IPS-18a (cell line): ENCODE measurements at regions not wholly inside any gene's neighbourhood (a gene's known extent, or its start where the extent isn't known, plus 50 kb on each side); places are given as distances from the start of the nearest gene placed in this dataset.

Source experiments
- H3K27ac ChIP-seq: one replicate; pipeline ENCODE4 v1.5.1; 2013; ENCODE audit warnings: low read length
- H3K27me3 ChIP-seq: one replicate; pipeline ENCODE4 v1.6.1; 2013; ENCODE audit warnings: mild to moderate bottlenecking, low read length; ENCODE audit not compliant: control insufficient read depth, insufficient read depth
- H3K36me3 ChIP-seq: one replicate; pipeline ENCODE4 v1.6.1; 2013; ENCODE audit warnings: low read depth, low read length; ENCODE audit not compliant: control insufficient read depth
- H3K4me1 ChIP-seq: one replicate; pipeline ENCODE4 v1.6.1; 2013; ENCODE audit warnings: low read depth, low read length; ENCODE audit not compliant: control insufficient read depth
- H3K4me3 ChIP-seq: one replicate; pipeline ENCODE4 v1.5.1; 2013; ENCODE audit warnings: low read length
- H3K9ac ChIP-seq: one replicate; pipeline ENCODE4 v1.6.1; 2013; ENCODE audit warnings: mild to moderate bottlenecking, low read length, moderate library complexity
- H3K9me3 ChIP-seq: one replicate; pipeline ENCODE4 v1.6.1; 2013; ENCODE audit warnings: low read depth, low read length; ENCODE audit not compliant: control insufficient read depth

DNA sequence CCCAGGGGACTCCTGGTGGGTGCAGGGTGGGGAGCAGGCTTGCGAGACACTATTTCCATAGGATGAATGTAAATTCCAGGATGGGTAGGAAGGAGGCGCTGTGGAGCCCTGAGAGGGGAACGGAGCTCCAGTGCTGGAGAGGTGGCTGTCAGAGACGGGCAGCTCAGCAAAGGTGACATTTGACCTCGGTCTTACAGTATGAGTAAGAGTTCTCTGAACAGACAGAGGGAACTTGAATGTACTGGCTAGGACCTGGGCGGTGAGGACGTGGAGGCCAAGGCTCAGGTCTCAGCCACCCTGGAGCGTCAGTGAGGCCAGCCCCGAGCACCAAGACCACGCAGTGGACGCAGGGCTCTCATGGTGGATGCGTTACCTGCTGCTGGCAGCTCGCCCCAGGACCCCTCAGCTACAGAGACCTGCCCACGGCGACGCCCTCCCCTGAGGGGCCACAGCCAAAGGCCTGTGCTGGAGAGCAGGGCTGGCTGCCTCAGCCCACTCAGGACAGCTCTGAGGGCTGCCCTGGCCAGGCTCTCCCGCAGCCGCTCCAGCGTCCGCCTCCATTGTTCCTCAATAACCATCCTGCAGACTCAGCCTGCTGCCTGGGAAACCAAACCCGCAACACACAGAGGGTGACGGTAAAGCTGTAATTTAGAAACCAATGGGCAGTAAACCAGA lies 65.9 kb upstream of the TNRC6C start:
- no peak overlapping the region for H3K4me3 ChIP-seq
- peaks cover 4% of the 10 kb centered on the region for H3K4me1 ChIP-seq
- no peaks in the 10 kb centered on the region for H3K36me3 ChIP-seq
- H3K9ac ChIP-seq, result no peak overlapping the region
- H3K27me3 ChIP-seq, result peaks cover 20% of the 10 kb centered on the region
- H3K27ac ChIP-seq, result no peak overlapping the region
- H3K9me3 ChIP-seq, result no peaks in the 10 kb centered on the region

DNA sequence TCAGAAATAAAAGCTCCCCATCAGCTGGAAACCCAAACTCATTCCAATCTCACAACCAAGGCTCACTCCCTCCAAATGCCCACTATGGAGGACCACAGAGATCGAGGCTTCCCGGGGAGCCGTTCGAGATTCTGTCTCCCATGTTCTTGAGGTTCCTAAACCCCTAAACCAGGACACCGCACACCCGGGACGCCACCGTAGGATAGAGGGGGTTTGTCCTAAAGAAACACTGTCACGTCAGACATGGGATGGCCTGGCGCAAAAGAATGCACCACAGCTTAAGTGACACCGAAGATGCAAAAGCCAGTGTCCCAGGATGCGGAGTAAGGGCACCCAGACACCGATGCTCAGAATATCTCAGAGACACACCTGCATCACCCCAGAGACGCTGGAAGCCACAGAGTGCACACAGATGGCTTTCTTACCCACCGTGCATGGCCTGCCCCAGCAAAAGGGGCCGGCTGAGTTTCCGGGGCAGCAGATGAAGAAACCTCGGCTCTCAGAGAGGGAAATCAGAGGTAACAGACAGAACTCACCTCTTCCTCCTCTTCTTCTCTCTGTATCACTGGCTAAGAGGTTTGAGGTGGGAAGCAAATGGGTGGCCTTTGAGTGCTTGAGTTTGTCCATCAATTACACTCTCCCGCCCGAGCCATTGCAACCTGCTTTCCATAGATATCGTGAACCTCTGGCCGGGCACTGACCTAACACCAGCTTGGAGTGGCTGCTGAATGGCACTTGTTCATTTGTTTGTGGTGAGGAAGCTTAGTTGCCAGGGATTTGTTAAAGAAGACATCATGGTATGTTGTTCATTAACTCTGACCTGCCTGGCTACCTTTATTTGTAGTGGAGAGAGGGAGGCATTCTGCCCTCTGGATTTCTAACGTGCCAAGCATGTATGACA lies 65.1 kb upstream of the TNRC6C start:
- no peak overlapping the region for H3K27ac ChIP-seq
- H3K4me3 ChIP-seq, result no peak overlapping the region
- H3K9ac ChIP-seq, result no peak overlapping the region
- H3K9me3 ChIP-seq, result no peaks in the 10 kb centered on the region
- H3K27me3 ChIP-seq, result peaks cover 12% of the 10 kb centered on the region
- peaks cover 4% of the 10 kb centered on the region for H3K4me1 ChIP-seq
- no peaks in the 10 kb centered on the region for H3K36me3 ChIP-seq

DNA sequence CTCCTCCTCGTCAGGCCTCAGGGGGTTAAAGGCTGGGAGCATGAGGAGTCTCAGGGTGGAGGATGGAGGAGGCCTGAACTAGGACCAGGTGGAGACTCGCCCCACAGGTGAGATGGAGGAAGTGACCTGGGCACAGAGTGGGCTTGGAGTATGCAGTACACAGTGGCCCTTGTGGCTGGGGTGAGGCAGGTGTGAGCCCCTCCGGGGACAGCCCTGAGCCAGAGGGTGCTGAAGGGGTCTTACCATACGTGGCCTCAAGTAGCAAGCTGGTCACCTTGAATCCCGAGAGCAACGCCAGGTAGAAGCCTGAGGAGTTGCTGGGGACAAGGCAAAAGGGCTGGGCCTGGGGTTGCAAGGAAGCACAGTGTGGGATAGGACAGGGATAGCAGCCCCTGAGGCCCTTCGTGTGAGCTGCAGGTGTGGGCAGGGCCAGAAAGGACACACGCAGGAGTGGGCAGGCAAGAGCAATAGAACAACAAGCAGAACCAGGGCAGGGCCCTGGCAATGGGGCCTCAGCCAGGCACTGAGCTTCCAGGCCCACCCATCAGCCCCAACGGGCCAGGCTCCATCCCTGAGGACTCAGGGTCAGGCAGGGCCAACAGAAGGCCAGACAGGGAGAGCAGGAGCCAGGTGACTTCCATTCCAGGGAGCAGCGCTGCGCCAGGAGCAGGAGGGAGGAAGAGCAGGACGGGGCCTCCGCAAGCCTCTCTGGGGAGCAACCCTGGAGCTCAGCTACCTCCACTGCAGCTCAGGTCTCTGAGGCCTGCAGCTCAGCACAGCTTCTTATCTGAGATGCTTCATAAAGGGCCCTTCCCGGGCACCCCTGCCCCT lies 64.2 kb upstream of the TNRC6C start:
- Histone ChIP-seq H3K9ac (no peak overlapping the region), H3K4me1 (peaks cover 4% of the 10 kb centered on the region), H3K36me3 (no peaks in the 10 kb centered on the region), H3K27ac (no peak overlapping the region), H3K4me3 (no peak overlapping the region), H3K9me3 (no peaks in the 10 kb centered on the region), H3K27me3 (peaks cover 3% of the 10 kb centered on the region)

DNA sequence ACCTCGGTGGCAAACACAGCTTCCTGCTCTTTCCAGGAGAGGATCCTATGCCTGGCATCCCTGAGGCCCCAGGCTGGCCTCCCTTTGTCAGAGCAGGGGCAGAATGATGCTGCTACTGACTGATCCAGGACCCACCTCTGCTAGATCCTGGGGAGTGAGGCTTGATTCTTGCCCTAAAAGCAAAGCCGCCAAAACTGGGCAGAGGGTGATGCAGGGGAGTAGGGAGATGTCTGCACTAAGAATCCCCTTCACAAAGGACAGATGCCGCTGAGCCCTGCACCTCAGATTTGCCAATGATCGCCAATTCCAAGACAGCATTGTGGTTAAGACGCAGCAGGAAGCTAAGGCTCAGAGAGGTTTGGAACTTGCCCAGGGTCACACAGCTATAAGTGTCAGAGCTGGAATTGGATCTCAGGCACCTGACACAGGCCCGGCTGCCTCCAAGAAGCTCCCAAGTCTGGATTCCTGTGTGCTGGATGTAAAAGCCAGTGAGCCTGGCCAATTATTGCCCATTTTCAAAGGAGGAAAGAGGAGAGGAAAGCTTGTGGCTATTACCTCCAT lies 60.7 kb upstream of the TNRC6C start:
- H3K9me3 ChIP-seq, result no peaks in the 10 kb centered on the region

DNA sequence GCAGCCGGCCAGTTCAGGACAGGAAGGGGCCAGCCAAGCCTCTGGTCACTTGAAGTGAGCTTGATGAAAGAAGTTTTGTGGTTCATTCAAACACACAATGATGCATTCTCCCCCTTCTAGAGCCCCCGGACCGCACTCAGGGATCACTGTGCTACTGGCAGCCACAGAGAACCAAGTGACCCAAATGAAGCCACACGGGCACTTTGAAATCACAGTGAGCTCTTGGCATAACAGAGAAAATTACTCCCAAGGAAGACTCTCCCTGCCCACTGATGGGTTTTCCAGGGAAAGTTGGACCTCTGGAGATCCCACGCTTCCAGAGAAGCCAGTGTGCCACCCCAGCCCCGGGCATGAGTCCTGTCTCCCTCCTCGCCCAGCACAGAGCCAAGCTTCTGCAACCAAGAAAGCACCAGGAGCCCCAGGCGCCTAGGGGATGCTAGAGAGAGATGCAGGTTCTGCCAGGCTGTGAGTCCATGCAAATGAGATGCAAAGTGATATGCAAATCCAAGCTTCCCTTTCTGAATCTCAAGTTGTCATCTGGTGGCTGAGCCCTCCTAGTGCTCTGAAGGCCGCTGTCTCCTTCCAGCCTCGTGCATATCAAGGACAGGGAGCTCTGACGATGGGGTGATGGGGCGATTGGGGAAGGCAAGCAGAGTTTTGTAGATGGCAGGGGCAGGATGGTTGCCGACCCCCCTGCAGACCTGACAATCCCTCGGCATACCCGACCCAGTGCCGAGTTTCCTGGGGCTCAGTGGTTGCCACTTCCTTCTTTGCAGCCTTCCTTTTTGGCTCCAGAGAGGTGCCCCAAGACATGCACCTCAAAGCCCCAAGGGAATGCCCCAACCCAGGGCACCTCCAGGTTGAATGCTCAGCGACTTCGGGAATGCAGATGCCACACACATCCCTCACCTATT lies 59.7 kb upstream of the TNRC6C start:
- Histone ChIP-seq H3K27me3 (no peaks in the 10 kb centered on the region), H3K27ac (no peak overlapping the region), H3K4me1 (no peaks in the 10 kb centered on the region), H3K4me3 (no peak overlapping the region), H3K9ac (no peak overlapping the region), H3K36me3 (no peaks in the 10 kb centered on the region), H3K9me3 (no peaks in the 10 kb centered on the region)

More for the DNA sequence above, 60.7 kb upstream of the TNRC6C start:
- H3K9ac ChIP-seq, result no peak overlapping the region
- no peak overlapping the region for H3K4me3 ChIP-seq
- H3K27ac ChIP-seq, result no peak overlapping the region
- no peaks in the 10 kb centered on the region for H3K4me1 ChIP-seq
- no peaks in the 10 kb centered on the region for H3K27me3 ChIP-seq
- H3K36me3 ChIP-seq, result no peaks in the 10 kb centered on the region

DNA sequence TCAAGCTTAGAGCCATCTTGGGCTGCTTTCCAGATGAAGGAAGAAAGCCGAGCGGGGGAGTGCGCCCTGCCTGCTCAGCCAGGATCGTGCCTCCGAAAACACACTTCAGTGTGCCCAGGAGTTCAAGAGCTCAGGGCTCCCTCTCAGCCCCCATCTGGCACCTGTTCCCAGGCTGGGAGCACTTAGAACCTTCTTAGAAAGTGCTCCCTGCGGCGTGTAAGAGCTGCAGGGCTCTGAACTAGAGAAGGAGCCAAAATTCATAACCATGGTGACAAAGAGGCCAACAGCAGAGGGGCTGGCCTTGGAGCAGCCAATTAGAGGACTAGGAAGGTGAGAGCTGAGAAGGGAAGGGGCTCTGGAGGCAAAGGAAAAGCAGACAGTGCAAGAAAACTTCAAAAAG lies 59.0 kb upstream of the TNRC6C start:
- no peaks in the 10 kb centered on the region for H3K36me3 ChIP-seq
- H3K27ac ChIP-seq, result no peak overlapping the region
- no peak overlapping the region for H3K9ac ChIP-seq
- H3K9me3 ChIP-seq, result no peaks in the 10 kb centered on the region
- no peak overlapping the region for H3K4me3 ChIP-seq
- H3K27me3 ChIP-seq, result no peaks in the 10 kb centered on the region
- no peaks in the 10 kb centered on the region for H3K4me1 ChIP-seq

DNA sequence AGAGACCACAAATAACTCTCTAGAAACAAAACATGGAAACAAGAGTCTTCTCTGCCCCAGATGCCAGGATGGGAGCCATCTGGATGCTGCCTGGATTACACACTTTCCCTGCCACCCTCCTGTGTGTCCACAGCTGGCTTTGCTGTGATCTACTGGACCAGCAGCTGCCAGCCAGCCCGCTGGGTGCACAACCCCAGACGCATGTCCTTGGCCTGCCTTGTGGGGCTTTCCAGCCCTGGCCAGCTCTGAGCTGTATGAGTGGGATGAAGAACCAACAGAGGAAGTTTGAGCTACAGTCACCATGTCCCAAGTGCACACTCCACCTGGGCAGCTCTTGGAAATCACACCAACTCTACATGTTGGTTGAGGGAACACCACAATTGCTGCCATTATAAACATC lies 57.0 kb upstream of the TNRC6C start:
- Histone ChIP-seq H3K27ac (no peak overlapping the region), H3K9ac (no peak overlapping the region), H3K27me3 (no peaks in the 10 kb centered on the region), H3K9me3 (no peaks in the 10 kb centered on the region), H3K4me1 (no peaks in the 10 kb centered on the region), H3K4me3 (no peak overlapping the region), H3K36me3 (no peaks in the 10 kb centered on the region)

DNA sequence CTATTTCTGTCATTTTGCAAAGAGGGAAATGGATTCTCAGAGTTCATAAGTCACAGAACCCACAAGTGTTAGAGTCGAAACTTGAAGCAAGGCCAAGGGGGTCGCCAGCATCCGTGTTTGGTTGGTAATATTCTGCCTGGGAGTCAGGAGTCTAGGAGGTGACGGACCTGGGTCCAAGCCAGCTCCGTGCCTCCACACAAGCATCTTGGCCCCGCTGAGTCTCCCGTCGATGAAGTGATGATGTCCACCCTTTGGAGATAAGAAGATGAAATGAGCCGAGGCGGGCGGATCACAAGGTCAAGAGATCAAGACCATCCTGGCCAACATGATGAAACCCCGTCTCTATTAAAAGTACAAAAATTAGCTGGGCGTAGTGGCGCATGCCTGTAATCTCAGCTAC lies 53.2 kb upstream of the TNRC6C start:
- H3K4me1 ChIP-seq, result no peaks in the 10 kb centered on the region
- no peak overlapping the region for H3K4me3 ChIP-seq
- no peaks in the 10 kb centered on the region for H3K36me3 ChIP-seq
- no peak overlapping the region for H3K9ac ChIP-seq
- H3K27ac ChIP-seq, result no peak overlapping the region
- no peaks in the 10 kb centered on the region for H3K27me3 ChIP-seq
- no peaks in the 10 kb centered on the region for H3K9me3 ChIP-seq

DNA sequence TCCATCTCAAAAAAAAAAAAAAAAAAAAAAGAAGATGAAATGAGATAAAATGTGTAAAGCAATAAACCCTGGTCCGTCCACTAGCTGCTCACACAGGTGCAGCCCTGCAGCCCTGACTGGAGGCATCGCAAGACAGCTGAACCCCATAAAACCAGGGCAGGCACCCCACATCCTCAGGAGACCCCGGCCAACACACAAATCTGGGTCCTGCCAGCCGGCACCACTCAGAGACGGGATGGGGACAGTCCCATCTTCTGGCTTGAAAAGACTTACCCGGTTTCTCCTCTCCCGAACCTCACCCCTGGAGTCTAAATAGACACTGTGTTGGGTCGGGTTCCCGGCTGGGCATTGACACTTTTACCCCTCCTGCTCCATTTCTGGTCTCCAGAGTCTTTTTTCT lies 52.7 kb upstream of the TNRC6C start:
- H3K9me3 ChIP-seq, result no peaks in the 10 kb centered on the region
- H3K4me3 ChIP-seq, result no peak overlapping the region
- H3K27me3 ChIP-seq, result no peaks in the 10 kb centered on the region

DNA sequence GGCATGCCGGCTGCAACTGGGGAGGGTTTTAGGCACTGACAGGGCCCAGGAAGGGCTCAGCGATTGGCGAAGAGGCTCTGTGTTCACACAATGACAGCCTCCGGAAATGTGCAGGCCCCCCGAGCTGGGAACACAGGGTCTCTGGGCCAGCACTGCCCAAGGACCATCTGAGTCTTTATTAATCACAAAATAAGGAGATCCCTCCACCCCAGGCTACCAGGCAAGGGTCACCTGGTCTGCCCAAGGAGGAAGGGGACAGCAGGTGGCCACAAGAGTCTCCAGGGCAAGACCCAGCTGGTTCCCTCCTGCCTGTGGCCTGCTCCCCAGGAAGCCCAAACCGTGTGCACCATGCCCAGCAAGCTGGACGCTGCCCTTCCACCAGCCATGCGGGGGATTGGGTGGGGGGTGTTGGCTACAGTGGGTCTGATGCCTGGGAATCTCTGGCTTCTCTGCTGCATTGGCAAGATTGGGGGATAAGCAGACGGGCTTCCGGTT lies 52.1 kb upstream of the TNRC6C start:
- no peaks in the 10 kb centered on the region for H3K4me1 ChIP-seq
- H3K9ac ChIP-seq, result no peak overlapping the region
- H3K27ac ChIP-seq, result no peak overlapping the region
- H3K4me3 ChIP-seq, result no peak overlapping the region
- no peaks in the 10 kb centered on the region for H3K27me3 ChIP-seq
- H3K9me3 ChIP-seq, result no peaks in the 10 kb centered on the region
- no peaks in the 10 kb centered on the region for H3K36me3 ChIP-seq

More for the DNA sequence above, 52.7 kb upstream of the TNRC6C start:
- Histone ChIP-seq H3K9ac (no peak overlapping the region), H3K27ac (no peak overlapping the region), H3K4me1 (no peaks in the 10 kb centered on the region), H3K36me3 (no peaks in the 10 kb centered on the region)
